ENCODE measurements at regions not wholly inside any gene's neighbourhood (a gene's known extent, or its start where the extent isn't known, plus 50 kb on each side); places are given as distances from the start of the nearest gene placed in this dataset.

DNA sequence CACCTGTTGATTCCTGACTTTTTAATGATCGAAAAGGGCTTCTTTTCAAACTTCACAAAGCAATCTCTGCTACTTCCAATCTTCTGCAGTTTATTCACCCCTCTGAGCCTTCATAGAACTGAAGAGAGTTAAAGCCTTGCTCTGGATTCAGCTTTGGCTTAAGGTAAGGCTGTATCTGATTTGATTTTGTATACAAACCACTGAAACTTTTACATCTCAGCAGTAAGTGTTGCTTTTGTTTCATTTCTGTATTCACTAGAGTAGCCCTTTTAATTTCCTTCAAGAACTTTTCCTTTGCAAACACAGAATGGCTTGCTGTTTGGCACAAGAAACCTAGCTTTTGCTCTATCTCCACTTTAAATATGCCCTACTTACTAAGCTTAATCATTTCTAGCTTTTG, 1193.0 kb upstream of the GBE1 start:
- Histone ChIP-seq H3K4me2 (ENCODE audit: insufficient read depth, low read length) (no peak overlapping the region), H3K9me3 (replicated peaks; ENCODE audit: control insufficient read depth, insufficient read depth, low read depth, low read length) (no peaks in the 10 kb centered on the region), H2AFZ (ENCODE audit: low read depth, low read length) (no peak overlapping the region), H3K4me1 (replicated peaks in 1 of 2; ENCODE audit: control insufficient read depth in 2 of 2, insufficient read depth in 2 of 2, low read length in 2 of 2) (no peaks in the 10 kb centered on the region), H3K4me3 (no peak overlapping the region), H3K36me3 (ENCODE audit: control insufficient read depth, insufficient read depth, low read length) (no peaks in the 10 kb centered on the region), H3K9me1 (ENCODE audit: control insufficient read depth, insufficient read depth, low read length) (no peaks in the 10 kb centered on the region), H4K20me1 (replicated peaks; ENCODE audit: control insufficient read depth, insufficient read depth, low read length) (no peaks in the 10 kb centered on the region), H3K27ac (ENCODE audit: extremely low read depth, low read depth, low read length) (no peak overlapping the region), H3K79me2 (ENCODE audit: control insufficient read depth, insufficient read depth, low read length) (no peaks in the 10 kb centered on the region), H3K9ac (ENCODE audit: insufficient read depth in 1 of 2, low read depth in 2 of 2, low read length in 2 of 2) (no peak overlapping the region), H3K27me3 (ENCODE audit: control insufficient read depth in 2 of 2, insufficient read depth in 2 of 2, low read length in 2 of 2) (no peaks in the 10 kb centered on the region)
- BruUV-seq (replicated peaks), result no TSS peak
- TF ChIP-seq ZC3H11A (IDR thresholded peaks at IDR 0.05; ENCODE audit: low read depth, low read length) (no peak), TCF3 (CRISPR knock-in tag; IDR thresholded peaks at IDR 0.05) (no peak), MBD2 (IDR thresholded peaks at IDR 0.05; ENCODE audit: borderline replicate concordance, low read depth) (no peak), THRB (CRISPR knock-in tag; conservative IDR thresholded peaks at IDR 0.05) (no peak), ZBTB17 (CRISPR knock-in tag; IDR thresholded peaks at IDR 0.05) (no peak), ZZZ3 (IDR thresholded peaks at IDR 0.05) (no peak), ZNF408 (CRISPR knock-in tag; IDR thresholded peaks at IDR 0.05; ENCODE audit: low read depth) (no peak), HNRNPH1 (optimal IDR thresholded peaks at IDR 0.05; ENCODE audit: low read depth, low read length) (no peak), MLLT1 (IDR thresholded peaks at IDR 0.05) (no peak), DLX4 (CRISPR knock-in tag; IDR thresholded peaks at IDR 0.05) (no peak), ERF (CRISPR knock-in tag; IDR thresholded peaks at IDR 0.05) (no peak), NFATC3 (IDR thresholded peaks at IDR 0.05) (no peak)
- TF ChIP-seq, protein P1, sequence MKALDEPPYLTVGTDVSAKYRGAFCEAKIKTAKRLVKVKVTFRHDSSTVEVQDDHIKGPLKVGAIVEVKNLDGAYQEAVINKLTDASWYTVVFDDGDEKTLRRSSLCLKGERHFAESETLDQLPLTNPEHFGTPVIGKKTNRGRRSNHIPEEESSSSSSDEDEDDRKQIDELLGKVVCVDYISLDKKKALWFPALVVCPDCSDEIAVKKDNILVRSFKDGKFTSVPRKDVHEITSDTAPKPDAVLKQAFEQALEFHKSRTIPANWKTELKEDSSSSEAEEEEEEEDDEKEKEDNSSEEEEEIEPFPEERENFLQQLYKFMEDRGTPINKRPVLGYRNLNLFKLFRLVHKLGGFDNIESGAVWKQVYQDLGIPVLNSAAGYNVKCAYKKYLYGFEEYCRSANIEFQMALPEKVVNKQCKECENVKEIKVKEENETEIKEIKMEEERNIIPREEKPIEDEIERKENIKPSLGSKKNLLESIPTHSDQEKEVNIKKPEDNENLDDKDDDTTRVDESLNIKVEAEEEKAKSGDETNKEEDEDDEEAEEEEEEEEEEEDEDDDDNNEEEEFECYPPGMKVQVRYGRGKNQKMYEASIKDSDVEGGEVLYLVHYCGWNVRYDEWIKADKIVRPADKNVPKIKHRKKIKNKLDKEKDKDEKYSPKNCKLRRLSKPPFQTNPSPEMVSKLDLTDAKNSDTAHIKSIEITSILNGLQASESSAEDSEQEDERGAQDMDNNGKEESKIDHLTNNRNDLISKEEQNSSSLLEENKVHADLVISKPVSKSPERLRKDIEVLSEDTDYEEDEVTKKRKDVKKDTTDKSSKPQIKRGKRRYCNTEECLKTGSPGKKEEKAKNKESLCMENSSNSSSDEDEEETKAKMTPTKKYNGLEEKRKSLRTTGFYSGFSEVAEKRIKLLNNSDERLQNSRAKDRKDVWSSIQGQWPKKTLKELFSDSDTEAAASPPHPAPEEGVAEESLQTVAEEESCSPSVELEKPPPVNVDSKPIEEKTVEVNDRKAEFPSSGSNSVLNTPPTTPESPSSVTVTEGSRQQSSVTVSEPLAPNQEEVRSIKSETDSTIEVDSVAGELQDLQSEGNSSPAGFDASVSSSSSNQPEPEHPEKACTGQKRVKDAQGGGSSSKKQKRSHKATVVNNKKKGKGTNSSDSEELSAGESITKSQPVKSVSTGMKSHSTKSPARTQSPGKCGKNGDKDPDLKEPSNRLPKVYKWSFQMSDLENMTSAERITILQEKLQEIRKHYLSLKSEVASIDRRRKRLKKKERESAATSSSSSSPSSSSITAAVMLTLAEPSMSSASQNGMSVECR (CRISPR knock-in tag; IDR thresholded peaks at IDR 0.05), result no peak
- DNase-seq (ENCODE audit: extremely low read depth in 1 of 4, low spot score in 3 of 4) (no peak), FAIRE-seq (no peak), ATAC-seq (no peak)
- POLR2A ChIA-PET, result no interaction called here
- CTCF ChIA-PET (ENCODE audit: low intra/inter-chr PET ratio), result no interaction called here
- intact Hi-C loops (cut with micrococcal nuclease), result no loop called here
- WGBS (ENCODE audit: insufficient coverage, low coverage, missing lambda C conversion rate), result 0% methylated on average over 1 of the region's 1 CpG
- in situ Hi-C loops (cut with MboI), result no loop called here
